HG03469 (cell line): ENCODE measurements at regions not wholly inside any gene's neighbourhood (a gene's known extent, or its start where the extent isn't known, plus 50 kb on each side); places are given as distances from the start of the nearest gene placed in this dataset.

Experiments
- ATAC-seq: cut with Tn5 transposase; IDR thresholded peaks from one replicate; pipeline ENCODE4 v1.9.1; 2021; ENCODE audit warnings: mild to moderate bottlenecking, moderate library complexity, moderate number of reproducible peaks; ENCODE audit not compliant: unreplicated experiment

GRCh38 chr14:56918849-56919574 is 108.7 kb upstream of the OTX2 start:
- ATAC-seq = no peak

DNA sequence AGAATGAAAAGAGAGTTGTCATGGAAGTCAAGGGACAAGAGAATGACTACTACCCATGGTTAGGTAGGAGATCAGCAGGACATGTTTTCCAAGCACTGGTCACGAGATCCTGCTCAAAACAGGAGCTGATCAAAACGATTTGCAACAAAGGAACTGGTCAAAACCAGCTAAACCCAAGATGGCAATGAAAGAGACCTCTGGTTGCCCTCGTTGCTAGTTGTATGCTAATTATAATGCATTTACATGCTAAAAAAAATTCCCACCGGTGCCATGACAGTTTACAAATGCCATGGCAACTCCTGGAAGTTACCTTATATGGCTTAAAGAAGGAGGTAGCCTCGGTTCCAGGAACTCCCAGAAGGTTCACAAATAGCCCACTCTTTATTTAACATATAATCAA is 95.0 kb upstream of the OTX2 start:
- ATAC-seq = no peak

- no peak for ATAC-seq
These were observed 93.2 kb upstream of the OTX2 start for GRCh38 chr14:56903304-56903969.

GRCh38 chr14:56902385-56902784 is 92.1 kb upstream of the OTX2 start:
- ATAC-seq = no peak

DNA sequence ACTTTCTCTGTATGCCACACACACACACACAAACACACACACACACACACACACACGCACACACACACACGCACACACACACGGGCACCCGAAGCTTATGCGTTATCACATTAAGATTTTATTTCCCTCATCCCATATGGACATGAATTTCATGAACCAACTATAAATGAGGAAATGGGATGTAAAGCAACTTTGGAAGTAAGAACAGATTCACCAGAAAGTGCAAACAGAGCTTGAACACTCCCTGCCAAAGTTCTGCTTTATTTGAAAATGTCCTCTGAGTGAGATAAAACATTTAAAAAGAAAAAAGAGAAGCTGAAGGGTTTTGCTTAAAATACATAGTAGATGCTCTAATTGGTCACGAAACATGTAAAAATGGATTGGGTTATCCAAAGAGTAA is 90.4 kb upstream of the OTX2 start:
- no peak for ATAC-seq

DNA sequence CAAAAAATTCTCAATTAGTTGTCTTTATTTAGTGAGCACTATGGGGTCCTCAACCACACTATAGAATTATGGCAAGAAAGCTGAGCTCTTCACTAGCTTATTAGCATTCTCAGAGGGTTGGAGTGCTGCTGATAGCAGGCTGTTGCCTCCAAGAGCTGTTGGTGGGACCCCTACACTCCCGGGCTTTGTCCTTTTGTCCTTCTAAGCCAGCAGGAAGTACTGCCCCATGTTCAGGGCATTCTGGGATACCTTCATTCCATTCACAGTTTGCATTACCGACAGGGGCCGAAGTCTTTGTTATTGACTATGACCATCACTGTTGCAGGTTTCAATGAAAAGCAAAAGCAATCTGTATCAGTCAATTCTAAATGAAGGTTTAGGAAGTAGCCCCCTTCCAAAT is 89.5 kb upstream of the OTX2 start:
- no peak for ATAC-seq

DNA sequence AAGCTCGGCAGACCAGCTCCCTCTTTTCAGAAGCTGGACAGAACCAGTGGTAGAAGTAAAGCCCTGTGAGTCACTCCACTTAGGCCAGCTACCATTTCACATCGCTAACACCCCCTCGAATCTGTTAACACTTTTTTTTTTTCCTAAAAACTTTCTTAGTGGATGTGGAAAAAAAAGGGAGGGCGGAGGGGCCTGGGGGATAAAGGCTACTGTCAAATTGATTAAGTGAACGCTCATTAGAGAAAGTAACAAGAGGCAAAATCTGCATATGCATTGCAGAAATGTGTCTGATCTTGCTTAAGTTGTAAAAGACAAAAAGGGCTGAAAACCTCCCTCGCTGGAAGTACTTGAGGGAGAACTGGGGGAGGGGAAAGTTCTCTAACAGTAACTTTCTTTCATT is 86.6 kb upstream of the OTX2 start:
- ATAC-seq = no peak

DNA sequence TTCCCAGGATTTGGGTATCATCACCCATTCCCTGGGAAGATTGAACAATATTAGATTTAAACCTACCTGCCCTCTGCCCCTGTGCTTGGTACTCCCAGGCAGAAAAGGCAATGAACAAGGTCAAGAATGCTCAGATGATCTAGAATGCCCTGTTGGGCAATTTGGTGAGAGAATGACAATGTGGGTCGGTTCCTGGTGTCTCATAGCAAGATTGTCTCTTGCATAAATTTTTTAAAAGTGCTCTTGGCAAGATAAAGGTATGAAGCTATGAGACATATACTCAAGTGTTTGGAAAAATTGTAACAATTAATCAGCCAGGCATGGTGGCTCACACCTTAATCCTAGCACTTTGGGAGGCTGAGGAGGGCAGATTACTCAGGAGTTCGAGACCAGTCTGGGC is 86.0 kb upstream of the OTX2 start:
- no peak for ATAC-seq

DNA sequence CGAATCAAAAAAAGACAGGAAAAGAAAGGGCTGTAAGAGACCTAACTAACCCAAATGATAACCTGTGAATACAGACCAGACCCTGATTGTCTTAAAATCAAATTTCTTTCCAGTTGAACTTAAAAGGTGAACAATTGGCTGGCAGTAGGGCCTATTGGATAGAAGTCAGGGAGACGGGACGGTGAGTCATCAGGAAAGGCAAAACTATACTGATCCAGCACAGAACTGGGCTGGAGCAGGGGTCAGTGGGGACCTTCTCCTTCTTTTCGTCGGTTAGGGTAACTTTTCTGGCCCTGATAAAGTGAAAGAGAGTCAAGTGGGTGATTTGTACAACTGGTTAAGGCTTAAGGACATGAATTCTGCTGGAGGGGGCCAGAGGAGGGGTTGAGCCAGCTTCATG is 84.9 kb upstream of the OTX2 start:
- ATAC-seq = no peak

DNA sequence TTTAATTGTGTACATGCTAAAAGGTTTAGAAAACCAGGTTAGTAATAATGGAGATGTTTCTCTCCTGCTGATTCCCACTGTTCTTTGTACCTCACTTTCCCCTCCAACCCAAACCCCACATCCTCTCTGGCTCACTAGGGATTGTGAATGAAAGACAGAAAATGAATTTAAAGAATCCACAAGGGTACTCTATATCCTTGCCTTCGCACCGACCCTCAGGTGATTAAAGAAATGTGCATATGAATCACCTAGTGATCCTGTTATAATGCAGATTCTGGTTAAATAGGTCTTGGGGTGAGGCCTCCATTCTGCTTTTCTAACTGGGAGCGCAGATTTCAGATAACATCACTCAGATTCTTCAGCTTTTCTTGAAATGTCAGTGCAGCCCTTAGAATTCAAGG is 84.3 kb upstream of the OTX2 start:
- ATAC-seq = no peak

GRCh38 chr14:56892959-56893358 is 82.7 kb upstream of the OTX2 start:
- ATAC-seq = no peak

DNA sequence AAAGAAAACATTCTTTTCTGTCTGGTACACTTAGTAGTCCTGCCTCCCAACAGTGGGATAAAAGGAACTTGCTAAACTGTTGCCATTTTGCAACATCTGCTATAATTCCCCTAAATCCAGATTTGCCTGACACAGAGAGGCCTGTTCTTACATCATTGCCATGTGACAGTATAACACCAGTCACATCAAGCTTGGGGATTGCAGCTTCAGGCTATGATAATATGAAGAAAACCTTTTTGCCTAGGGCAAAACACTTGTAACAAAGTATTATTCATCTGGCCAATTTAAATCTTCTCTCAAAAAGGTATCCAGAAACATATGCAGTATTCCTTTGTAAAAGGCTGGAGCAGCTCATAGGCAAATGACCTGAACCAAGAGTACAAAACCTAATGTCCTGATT is 80.9 kb upstream of the OTX2 start:
- ATAC-seq = no peak

- no peak for ATAC-seq
These were observed 79.4 kb upstream of the OTX2 start for GRCh38 chr14:56889705-56890104.

DNA sequence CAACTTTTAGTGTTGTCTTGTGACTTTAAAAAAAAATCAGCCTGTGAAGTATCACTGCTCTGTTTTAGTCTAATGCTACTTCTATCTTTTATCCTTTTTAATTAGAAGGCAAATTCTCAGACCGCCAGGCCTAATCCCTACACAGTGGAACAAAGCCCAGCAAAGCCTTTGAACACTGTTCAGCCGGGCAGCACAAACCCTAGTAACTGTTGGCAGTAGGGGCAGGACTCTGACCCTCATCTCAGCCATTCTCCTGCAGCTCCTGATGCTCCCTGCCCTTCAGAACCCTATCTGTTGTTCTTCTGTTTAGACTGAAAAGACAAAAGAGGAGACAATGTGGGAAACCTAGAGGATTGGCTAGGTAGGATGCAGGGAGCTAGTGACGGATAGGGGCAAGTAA is 78.0 kb upstream of the OTX2 start:
- no peak for ATAC-seq

- no peak for ATAC-seq
These were observed 76.9 kb upstream of the OTX2 start for GRCh38 chr14:56887216-56887615.

DNA sequence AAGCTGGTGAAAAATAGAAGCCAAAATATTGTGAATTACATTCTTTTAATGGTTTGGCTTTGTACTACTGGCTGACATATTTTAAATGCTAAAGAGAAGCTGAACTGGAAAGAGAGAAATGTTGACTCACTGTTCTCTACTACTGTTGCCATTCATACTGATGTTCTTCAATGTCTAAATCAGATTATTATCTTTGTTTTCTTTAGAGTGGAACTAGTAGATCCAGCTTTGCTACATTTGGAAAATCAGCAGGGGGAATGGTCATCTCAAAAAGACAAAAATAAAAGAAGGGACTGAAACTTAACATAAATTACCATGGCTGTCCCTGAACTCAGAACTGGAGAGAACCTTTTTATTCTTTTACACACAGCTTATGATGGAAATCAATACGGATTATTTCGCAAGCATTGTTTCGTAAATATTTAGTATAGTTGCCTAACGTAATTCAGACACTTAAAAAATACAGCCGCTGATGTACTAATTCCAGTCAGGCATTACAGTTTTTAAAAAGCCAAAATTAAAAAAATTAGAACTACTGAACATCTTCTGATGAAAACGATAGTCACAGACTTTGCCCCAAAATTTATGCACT is 76.3 kb upstream of the OTX2 start:
- no peak for ATAC-seq

DNA sequence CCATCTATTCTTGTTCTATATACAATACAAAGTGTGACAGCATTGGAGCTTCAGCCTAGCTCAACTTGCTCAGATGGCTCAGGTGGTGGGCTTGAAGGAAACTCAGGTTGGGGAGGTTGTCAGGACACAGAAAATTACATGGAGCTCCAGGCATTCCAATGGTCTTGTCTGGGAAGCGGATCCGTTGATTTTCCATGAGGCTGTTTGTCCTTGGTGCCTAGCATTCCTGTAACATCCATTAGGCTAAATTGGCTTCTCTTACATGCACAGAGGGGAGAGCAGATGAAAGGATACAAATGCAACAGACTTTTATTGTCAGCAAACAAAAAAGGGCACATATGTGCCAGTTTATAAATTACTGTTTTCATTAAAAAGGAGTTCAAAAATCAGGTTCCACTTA is 75.5 kb upstream of the OTX2 start:
- ATAC-seq = no peak

DNA sequence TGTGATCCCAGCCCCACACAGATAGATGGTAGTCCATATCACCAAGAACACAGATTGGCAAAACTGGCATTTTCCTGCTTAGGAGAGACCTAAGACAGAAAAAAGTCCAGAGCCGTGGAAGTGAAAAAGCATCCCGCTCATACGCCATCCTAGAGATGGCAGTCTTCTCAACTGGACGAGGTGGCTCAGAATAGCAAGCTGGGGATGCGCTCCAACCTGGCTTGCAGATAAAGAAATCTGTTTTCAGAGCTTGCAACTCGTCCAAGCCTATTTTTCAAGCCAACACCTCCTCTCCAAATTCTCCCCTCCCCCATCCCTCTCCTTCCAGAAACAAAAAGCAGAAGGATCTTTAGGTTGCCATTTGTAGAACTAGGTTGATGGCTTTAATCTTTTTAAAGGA is 74.3 kb upstream of the OTX2 start:
- no peak for ATAC-seq

DNA sequence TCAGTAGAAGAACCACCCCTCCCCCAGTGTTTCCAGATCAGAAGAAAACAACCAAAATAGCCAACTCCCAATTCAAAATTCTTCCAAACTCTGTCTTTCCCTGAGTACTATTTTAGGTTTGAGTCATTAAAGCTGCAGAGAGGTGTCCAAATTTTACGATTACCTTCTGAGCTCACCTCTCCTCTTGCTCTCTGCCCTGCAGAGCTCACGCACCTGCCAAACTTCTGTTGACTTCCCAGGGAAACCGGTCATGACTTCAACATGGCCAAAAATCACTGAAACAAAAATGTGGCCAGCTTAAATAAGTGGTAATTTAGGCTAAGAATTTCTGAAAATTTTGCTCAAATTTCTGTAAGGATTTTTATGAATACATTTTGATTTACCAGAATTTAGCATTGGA is 70.9 kb upstream of the OTX2 start:
- no peak for ATAC-seq

GRCh38 chr14:56878766-56879165 is 68.5 kb upstream of the OTX2 start:
- no peak for ATAC-seq

DNA sequence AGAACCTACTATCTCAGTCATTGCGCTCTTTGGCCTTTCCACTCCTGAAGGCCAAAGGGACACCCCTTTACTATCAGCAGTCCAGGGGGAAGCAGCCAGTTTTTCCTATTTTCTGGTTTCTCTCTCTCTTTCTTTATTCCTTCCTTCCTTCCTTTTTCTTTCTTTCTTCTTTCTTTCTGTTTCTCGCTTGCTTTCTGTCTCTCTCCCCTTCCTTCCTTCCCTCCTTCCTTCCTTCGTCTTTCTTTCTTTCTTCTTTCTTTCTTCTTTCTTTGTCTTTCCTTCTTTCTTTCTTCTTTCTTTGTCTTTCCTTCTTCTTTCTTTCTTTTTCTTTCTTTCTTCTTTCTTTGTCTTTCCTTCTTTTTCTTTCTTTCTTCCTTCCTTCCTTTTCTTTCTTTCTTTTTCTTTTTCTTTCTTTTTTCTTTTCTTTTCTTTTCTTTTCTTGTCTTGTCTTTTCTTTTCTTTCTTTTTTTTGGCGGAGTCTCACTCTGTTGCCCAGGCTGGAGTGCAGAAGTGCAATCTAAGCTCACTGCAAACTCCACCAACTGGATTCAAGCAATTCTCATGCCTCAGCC is 64.9 kb upstream of the OTX2 start:
- ATAC-seq = no peak

DNA sequence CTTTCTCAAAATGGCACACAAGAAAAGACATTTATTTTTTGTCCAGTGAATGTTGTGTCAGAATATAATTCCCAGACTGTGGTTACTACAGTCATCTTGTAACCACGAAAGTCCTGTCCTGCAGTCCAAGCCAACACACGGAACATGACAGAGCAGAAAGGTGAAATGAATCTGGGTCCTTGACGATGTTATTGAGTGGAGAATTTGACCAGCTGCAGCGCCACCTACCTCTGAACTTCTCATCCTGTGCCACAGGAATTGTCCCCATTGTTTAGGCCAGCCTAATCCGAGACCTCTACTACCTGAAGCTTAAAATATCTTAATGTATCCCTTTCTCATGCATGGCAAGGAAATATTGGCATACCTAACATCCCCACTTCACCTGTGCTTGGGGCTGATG is 64.1 kb upstream of the OTX2 start:
- no peak for ATAC-seq
